Cardiac fibroblast (primary cell): ENCODE measurements at regions not wholly inside any gene's neighbourhood (a gene's known extent, or its start where the extent isn't known, plus 50 kb on each side); places are given as distances from the start of the nearest gene placed in this dataset.
"Not testable (repeated sequence)": the region's sequence is repeated elsewhere in the genome, so short reads cannot be mapped to it uniquely, and the experiment has no call there.

ENCODE experiments used
- DNase-seq, 2 donors: peaks; one replicate each; pipeline versions ENCODE4 v3.0.0 to v3.0.0-alpha.2; 2010; ENCODE audit warnings: low read depth in 2 of 2
- H3K4me3 ChIP-seq, 2 donors: replicated peaks in 1 of 2; 1 replicate in 1 of 2; 2 replicates in 1 of 2; pipeline ENCODE4 v1.5.1; 2011; ENCODE audit warnings: low read depth in 2 of 2, low read length in 2 of 2, mild to moderate bottlenecking in 2 of 2, moderate library complexity in 1 of 2
- TF ChIP-seq, protein P1 (sequence below): IDR thresholded peaks from one replicate; pipeline ENCODE4 v1.5.1; 2011; ENCODE audit warnings: low read depth, mild to moderate bottlenecking, low read length, inconsistent platforms

DNA sequence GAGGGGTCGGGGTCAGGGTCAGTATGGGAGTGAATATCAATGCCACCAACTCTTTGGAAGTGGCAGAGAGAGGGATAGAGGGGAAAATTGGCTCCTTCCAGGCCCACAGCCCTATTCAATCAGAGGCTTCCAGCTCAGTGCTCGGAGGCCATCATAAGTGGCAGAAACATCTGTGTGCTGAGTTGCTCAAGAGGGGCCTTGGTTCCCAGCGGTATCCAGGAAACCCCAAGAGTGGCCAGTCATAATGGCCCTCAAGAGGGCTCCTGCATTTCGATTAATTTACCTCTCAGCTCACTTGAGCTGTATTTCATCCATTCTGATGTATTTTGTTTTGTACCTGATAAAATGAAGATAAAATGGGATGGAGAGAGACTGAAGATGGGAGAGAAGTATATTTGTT lies 154.3 kb upstream of the EOLA2 start:
- H3K4me3 ChIP-seq = no peak overlapping the region
- TF ChIP-seq, protein P1, sequence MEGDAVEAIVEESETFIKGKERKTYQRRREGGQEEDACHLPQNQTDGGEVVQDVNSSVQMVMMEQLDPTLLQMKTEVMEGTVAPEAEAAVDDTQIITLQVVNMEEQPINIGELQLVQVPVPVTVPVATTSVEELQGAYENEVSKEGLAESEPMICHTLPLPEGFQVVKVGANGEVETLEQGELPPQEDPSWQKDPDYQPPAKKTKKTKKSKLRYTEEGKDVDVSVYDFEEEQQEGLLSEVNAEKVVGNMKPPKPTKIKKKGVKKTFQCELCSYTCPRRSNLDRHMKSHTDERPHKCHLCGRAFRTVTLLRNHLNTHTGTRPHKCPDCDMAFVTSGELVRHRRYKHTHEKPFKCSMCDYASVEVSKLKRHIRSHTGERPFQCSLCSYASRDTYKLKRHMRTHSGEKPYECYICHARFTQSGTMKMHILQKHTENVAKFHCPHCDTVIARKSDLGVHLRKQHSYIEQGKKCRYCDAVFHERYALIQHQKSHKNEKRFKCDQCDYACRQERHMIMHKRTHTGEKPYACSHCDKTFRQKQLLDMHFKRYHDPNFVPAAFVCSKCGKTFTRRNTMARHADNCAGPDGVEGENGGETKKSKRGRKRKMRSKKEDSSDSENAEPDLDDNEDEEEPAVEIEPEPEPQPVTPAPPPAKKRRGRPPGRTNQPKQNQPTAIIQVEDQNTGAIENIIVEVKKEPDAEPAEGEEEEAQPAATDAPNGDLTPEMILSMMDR = no peak
- DNase-seq = no peak

DNA sequence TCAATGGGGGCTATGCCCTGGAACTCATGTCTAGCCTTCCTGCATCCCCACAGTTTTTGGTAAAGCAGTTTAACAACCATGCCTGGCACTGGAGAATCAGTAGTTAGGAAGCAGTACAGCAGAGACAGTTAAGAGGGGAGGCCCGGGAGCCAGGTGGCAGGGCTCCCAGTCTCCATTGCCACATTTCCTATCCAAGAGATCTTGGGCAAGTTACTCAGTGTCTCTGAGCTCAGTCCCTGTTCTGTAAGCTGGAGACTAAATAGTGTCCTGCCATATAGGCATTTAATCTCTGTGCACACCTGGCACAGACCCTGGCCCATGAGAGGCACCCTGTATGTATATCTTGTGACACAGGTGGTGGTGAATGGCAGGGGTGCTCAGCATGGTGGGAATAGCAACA lies 156.1 kb upstream of the EOLA2 start:
- H3K4me3 ChIP-seq = no peak overlapping the region
- DNase-seq = no peak
- TF ChIP-seq, protein P1 = no peak

DNA sequence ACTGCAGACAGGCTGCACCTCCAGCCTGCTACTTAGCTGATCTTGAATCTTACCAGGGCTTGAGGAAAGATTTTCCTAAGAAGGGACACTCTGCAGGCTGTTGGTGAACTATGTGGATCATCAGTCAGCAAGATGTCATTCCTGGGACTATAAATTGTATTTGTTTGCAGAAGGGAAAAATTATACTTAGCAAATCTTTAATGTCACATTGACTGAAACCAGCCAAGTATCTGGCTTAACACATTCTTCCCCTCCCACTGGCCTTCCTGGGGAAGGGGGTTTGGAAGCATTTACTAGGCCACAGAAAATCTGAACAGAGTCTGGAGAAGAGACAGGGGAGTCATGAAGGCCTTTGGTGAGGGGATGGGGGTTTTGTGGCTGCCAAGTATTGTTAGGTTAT lies 156.7 kb upstream of the EOLA2 start:
- DNase-seq = peak in 1 of 2 donors; percentile 8
- H3K4me3 ChIP-seq = no peak overlapping the region
- TF ChIP-seq, protein P1 = no peak

DNA sequence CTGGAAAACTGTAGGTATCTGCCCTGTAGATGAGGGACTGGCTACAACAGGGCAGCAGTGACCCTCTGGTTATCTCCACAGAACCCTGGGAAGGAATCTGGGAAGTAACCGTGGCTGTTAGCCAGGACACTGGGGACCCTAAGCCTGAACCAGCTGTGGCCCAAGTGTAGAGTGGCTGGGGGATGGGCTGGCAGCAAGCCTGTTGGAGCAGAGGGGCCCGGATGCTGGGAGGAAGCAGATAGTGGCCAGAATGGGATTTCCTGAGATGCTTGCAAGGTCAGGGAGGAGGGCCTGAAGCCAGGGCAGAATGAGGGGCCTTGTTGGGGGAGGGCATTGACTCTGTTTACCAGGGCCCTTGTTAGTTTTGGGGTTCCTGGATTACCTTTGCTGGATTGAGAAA lies 161.0 kb upstream of the EOLA2 start:
- TF ChIP-seq, protein P1 = no peak
- DNase-seq = no peak

DNA sequence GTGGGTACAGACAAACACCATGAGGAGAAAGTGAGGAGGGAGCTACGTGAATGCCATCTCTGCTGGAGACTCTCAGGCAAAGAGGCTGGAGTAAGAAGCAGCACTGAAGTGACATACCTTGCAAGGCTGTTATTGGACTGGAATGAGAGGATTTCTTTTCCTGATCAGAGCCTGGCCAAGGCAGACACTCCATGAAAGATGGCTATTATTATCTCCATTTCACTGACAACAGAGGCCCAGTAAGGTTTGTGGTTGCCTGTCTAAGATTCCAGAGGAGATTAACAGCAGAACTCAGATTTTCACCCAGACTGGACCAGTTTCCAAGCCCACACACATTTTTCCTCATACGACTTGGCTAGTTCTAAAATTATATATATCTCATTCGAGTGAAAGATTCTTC lies 162.0 kb upstream of the EOLA2 start:
- DNase-seq = no peak
- H3K4me3 ChIP-seq = no peak overlapping the region
- TF ChIP-seq, protein P1 = no peak

More for the DNA sequence above, 161.0 kb upstream of the EOLA2 start:
- no peak overlapping the region for H3K4me3 ChIP-seq

DNA sequence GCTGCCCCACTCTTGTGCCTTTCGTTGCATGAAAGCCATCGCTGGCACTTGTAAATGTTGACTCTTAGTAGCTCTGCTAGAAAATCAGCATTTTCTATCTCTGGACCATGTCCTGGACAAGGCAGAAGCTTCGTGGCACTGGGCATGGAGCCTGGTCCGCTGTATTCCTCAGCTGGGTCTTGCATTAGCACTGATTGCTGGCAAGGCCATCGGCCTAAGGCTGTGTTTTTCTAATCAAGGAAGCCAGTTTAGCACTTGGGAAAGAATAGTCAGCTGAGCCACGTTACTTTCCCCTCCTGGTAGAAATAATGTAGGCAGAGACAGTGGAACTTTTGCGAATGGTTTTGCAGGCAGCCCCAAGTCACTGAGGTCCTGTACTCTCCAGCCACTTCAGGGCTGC lies 180.2 kb upstream of the EOLA2 start:
- DNase-seq = no peak
- TF ChIP-seq, protein P1 = no peak
- H3K4me3 ChIP-seq = no peak overlapping the region

DNA sequence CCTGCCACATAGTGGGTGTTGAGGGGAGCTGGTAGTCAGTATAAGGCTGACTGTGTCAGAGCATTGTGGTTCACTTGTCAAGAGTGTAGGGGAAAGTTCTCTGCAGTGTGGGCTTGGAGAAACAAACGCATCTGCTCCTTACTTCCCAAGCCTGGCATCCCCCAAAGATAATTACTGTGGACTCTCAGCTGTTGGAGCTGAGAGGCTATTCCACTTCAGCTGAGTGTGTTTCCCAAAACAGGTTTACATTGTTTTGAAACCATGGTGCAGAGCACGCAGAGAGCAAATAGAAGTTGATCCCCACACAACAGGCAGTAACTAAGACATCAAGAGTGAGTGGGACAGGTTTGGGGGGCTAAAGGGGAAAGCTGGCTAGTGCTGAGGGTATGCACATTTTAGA lies 181.0 kb upstream of the EOLA2 start:
- TF ChIP-seq, protein P1 = no peak
- H3K4me3 ChIP-seq = no peak overlapping the region
- no peak for DNase-seq

DNA sequence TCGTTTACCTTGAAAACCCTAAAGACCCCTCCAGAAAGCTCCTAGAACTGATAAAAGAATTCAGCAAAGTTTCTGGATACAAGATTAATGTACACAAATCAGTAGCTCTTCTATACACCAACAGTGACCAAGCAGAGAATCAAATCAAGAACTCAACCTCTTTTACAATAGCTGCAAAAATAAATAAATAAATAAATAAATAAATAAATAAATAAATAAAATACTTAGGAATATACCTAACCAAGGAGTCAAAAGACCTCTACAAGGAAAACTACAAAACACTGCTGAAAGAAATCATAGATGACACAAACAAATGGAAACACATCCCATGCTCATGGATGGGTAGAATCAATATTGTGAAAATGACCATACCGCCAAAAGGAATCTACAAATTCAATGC lies 186.8 kb upstream of the EOLA2 start:
- not testable (repeated sequence) for DNase-seq, H3K4me3 ChIP-seq
